ENCODE measurements at regions not wholly inside any gene's neighbourhood (a gene's known extent, or its start where the extent isn't known, plus 50 kb on each side); places are given as distances from the start of the nearest gene placed in this dataset.
"Not testable (repeated sequence)": the region's sequence is repeated elsewhere in the genome, so short reads cannot be mapped to it uniquely, and the experiment has no call there.

DNA sequence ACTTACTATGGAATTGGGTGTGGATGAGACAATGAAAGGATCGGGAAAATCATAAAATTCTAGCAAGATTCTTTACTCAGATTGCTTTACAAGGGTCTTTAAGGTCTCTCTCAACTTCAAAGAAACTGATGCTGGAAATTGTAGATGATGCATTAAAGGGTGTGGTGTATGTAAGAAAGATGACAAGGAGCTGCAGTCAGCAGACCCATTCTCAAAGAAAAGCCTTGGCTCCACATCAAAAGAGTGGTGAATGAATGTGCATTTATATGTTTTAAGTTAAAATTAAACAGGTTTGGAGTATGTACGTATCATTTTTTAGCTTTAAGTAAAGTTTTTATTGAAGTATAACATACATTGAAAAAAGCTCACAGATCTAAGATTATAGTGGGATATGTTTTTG lies 194.5 kb downstream of the C12orf75 start:
- no peak for DNase-seq (ENCODE audit: low read depth, low spot score)

DNA sequence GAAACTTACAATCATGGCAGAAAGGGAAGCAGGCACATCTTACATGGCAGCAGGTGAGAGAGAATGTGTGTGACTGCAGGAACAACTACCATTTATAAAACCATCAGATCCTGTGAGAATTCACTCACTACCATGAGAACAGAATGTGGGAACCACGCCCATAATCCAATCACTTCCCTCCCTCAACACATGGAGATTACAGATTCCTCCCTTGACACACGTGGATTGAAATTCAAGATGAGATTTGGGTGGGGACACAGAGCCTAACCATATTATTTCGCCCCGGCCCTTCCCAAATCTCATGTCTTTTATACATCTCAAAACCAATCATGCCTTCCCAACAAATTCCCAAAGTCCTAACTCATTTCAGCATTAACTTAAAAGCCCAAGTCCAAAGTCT lies 203.6 kb downstream of the C12orf75 start:
- no peak for DNase-seq (ENCODE audit: low read depth, low spot score)

DNA sequence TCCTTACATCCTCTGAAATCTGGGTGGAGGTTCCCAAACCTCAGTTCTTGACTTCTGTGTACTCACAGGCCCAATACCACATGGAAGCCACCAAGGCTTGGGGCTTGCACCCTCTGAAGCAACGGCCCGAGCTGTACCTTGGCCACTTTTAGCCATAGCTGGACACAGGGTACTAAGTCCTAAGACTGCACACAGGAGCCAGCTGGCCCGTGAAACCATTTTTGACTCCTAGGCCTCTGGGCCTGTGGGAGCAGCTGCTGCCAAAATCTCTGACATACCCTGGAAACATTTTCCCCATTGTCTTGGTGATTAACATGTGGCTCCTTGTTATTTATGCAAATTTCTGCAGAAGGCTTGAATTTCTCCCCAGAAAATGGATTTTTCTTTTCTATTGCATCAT lies 204.5 kb downstream of the C12orf75 start:
- not testable (repeated sequence) for DNase-seq (ENCODE audit: low read depth, low spot score)

DNA sequence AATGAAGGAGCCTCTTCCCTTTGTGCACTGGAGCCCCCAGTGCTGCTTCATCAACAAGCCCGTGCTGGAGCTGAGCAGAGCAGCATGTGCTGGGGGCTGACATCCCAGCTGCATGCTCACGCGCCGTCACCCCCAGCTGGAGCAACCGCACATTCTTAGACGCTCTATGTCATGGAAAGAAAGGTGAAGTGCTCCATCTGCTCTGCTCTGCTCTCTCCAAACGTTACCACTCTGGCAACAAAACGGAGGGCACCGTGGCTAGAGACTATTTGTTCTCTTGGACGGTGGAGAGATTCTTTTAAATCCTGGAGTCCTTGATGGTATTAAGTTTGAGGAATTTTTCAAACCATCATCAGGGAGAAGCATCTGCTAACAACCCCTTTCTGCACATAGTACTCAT lies 208.4 kb downstream of the C12orf75 start:
- no peak for DNase-seq (ENCODE audit: low read depth, low spot score)

DNA sequence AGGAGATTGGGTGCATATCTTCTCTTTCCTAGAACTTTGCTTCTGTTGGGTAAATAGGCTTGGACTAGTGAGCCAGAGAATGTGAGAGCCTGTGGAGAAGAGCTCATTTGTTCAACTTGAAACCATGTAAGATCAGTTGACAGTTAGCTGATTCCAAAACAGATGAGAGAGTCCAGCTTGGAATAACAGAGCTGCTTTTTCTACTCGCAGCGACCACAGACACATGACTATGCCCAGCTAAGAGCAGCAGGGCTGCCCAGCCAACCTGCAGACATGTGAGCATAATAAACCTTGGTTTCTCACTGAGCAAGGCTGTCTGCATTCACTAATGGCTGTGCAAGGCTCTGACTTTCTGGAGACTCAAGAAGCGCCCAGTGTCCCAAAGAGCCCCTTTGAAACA lies 209.2 kb downstream of the C12orf75 start:
- DNase-seq (ENCODE audit: low read depth, low spot score), result no peak

DNA sequence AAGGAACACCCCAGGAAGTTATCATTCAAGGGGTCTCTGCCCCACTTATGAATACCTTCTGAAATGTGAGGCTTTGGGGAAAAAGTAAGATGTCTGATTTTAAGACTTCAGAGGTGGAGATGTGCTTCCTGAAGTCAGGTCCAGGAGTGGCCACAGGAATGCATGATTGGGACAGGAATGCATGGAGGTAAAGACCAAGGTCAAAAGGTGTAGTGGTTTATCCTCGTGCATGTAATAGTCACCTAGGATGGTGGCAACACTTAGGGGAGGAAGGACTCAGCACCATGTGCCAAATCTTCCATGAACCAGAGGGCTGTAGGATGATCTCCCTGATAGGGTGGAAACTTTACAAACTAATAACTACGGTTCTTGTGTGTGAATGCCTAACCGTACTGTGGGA lies 217.3 kb downstream of the C12orf75 start:
- no peak for DNase-seq (ENCODE audit: low read depth, low spot score)

DNA sequence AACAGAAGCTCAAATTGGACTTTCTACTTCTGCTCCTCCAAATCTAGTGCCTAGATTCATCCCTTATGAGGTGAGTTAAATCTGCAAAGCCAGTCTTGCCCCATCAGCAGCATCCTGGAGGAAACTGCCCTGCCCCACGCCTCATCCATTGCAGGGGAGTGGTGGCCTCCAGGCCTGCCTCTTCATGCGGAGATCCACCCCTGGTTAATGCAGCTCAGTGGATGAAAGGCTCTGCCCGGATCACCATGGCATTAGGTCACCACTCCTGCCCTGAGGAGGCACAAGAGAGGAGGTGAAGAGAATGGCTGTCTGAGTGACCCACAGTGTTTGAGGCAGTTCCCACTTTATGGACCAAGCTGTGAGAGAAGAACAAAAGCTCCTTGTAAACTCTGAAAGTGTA lies 218.1 kb downstream of the C12orf75 start:
- no peak for DNase-seq (ENCODE audit: low read depth, low spot score)

DNA sequence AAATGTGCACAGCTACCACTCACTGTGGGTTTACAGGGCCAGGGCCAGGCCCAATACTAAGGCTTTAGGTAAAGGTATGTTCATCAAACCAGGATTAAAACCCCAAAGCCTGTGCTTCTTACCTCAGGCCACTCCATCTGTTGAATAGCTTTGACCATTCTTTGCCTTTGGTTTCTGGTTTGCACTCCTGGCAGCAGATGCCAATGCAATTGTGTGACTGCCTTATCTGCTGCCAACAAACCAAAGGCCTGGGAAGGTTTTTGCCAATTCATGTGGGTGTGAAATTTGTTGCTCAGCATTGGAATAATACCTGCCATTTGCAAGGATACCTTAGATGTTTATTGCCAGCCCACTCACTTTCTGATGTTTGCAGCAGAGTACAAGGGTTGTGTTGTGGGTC lies 221.6 kb downstream of the C12orf75 start:
- DNase-seq (ENCODE audit: low read depth, low spot score), result no peak

DNA sequence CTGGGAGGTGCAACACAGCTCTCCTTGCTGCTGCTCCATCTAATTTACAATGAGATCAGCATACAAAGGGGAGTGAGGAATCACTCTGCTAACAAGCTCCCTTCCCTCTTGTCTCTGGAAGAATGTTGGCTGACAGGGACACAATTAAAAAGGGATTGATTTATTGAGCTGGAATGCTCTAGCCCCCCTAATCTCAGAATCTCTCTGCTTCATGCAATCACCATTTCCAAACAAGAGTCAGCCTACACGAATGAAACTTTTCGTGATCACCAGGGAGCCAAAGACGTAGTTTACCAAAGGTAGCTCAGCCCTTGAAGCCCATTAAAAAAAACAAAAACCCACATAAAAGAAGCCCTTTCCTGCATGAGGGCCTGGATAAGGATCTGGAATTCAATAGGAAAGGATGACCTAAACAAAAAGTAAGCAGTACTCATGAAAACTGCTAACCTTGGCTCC lies 223.8 kb downstream of the C12orf75 start:
- no peak for DNase-seq (ENCODE audit: low read depth, low spot score)

DNA sequence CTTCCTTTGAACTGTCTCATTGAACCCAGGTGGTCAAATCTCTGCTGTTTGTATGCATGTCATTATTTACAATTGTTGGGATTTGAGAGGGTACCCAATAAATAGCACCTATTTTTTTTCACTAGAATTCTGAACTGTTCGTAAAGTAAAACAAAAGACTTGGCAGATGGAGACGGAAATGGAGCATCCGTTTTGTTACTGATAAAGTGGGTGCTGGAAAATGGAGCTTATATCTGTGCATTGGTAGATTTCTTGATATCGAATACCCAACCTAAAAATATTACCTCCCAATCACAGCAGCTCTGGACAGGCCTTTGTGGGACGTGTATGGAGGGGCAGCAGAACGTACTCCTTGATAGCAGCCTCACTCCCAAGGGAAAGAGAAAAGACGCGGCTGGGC lies 224.4 kb downstream of the C12orf75 start:
- no peak for DNase-seq (ENCODE audit: low read depth, low spot score)

DNA sequence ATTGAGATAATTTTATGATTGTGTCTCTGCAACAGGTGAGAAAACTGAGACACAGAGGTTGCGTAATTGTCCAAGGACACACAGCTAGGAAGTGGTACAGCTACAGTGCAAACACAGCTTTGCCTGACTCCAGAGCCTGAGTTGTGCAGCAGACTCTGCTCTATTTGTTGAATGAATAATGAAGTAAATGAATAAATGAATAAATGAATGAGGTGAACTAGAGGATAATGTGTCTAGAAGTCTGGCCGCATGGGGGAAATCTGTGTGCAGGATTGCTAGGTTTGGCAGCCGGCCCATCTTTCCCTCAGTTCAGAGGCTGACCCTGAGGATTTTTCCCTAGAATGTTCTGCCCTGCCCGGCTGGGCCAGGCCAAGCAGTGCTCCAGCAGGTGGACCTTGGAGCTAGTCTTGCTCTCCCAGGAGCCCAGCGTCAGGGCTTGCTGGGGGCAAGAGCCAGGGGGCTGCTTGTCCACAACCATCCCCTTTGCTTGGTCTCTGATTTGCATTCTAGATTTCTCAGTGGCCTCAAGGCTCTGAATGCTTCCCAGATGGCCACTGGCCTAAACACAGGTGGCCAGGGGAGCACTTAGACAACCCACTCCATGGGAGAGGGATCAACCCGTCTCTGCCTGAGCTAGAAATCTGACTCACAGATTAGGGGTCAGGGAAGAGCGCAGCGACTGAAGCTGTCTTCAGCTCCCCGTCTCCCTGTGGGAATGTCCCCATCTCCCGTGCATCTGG lies 225.2 kb downstream of the C12orf75 start:
- no peak for DNase-seq (ENCODE audit: low read depth, low spot score)

DNA sequence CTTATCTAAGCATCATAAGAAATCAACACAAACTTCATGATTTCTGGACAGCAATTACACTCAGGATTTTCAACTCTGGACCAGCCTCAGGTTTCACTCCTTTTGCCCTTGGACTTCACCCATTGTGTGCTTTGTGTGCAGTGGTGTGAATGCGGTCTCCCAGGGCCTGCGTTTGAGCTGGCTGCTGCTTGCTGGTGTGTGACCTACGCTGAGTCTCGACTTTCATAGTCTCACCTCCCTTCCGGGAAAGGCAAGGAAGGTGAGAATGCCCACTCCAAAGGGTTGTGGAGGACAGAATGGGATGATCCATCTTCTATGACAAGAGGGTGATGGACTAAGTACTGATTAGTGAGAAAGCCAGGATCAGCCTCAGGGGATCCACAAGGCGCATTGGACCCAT lies 228.8 kb downstream of the C12orf75 start:
- no peak for DNase-seq (ENCODE audit: low read depth, low spot score)

DNA sequence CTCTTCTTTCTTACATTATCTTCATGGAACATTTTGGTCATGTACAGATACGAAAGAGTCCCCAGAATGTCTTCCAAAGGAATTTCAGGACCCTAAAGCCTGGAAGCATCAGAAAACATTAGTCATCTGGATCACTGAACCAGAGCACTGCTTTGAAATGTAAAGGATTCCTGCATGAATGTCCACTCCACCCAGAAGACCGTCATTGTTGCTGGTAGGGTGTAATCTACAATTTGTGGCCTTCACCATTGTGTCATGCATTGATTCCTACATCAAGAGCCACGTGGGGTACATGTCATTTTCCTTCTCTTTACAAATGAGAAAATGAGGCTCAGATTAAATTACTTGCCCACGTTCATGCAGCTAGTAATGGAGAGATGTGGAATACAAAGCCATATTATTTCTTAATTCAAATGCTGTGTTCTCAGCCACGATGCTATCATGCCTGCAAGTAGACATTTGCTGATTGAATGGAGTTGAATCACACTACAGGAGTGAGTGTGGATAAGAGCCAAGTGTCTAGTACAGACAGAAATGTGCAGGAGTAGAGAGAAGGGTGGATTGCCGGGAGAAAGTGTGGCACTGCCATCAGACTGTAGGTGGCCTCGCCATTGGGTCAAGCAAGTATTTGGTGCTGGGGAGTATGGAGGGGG lies 231.2 kb downstream of the C12orf75 start:
- no peak for DNase-seq (ENCODE audit: low read depth, low spot score)

DNA sequence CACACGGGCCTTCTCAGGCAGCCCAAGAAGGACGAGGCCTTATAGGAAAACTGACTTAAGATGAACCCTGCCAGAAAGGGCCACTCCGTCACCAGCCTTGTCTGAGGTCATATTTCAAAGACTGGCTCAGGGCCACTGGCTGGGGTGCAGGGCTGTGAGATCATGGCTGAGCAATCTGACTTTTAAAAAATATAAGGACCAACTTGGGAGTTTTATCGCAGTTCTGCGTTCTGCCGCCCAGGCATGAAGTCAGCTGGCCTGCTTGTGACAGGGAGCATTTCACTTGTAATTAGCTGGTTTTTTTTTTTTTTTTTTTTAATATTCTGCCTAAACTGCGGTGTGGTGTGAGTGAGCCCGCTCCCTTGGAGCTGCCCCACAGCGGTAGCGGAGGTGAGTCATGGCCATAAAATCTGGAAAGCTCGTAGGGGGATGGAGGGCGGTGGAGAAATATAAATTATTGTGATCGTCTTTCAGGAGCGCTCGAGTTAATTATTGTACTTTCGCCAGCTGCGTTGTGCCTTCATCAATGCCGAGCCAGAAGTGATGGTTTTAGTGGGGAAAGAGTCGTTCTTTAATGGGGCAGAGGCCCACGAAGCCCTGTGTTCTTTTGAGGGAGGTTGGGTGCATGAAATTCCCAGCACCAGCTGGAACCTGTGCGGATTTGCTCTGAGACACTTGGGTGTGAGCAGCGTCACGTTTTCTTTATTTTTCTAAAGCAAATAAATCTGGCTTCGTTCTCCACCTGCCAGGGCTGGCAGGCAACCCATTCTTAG lies 231.9 kb downstream of the C12orf75 start:
- DNase-seq (ENCODE audit: low read depth, low spot score), result peak; percentile 23

DNA sequence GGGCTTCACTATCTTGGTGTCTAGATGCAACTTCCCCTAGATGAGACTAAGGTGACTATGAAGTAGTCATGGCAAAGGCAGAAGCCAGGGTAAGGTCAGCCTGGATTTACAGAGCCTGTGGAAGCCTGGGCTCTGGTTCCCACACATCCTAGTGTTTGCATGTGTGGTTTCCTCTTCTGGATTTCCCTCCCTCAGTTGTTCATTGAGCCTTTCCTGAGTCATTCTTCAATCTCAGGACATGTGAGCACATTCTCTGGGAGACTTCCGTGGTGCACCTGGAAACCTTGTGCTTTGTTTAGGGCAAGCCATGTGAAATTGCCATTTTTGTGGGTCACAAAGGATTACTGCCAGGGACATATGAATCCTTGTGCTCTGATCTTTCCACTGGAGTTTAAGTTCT lies 236.6 kb downstream of the C12orf75 start:
- DNase-seq (ENCODE audit: low read depth, low spot score), result no peak

DNA sequence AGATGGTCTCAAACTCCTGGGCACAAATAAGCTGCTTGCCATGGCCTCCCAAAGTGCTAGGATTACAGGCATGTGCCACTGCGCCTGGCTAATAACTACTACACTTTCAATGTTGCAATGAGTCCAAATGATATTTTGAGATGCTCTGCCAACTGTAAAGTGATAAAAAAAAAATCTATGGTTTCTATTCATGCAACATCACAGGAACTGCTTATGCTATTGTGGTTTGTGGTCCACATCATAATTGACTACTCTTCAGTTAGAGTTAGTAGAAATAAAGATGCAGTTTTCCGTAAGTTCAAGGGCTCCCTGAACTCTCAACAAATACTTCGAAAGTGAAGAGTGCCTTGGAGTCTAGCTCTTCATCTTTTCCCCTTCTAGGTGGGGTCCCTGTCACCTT lies 239.4 kb downstream of the C12orf75 start:
- DNase-seq (ENCODE audit: low read depth, low spot score), result no peak

DNA sequence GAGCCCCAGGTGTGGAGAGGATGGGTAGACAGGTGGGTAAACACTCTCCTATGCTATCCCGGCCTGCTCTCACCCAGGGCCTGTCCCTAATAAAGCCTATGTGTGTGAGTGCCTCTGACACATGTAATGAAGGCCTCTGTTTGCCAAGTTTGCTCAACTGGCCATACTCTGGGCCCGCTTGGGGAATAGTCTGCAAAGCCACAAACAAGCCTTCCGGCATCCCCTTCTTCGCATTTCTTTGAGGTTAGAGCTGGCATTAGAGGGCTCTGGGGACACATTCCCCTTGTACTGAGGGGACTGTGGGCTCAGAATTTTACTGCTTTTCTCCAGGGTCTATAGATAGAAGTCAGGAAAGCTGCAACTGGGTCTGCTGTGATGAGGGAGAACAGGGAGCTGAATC lies 240.5 kb downstream of the C12orf75 start:
- no peak for DNase-seq (ENCODE audit: low read depth, low spot score)

DNA sequence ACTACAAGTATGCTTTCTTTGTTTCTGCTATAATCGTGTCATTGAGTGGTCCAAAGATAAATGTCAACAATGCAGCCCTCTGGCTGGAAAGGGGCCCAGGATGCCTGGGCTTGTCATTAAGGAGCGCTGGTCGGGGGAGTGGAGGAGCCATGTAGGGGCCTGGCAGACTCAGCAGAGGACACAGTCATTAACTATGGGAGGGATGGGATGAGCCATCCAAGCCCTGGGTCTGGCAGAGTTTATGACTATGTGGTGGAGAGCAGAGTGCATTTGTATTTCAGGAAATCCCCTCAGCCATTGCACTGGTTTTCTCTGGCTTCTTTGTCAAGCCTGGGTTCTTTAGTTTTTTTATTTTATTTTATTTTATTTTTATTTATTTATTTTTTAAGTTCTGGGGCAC lies 243.1 kb downstream of the C12orf75 start:
- DNase-seq (ENCODE audit: low read depth, low spot score), result no peak

DNA sequence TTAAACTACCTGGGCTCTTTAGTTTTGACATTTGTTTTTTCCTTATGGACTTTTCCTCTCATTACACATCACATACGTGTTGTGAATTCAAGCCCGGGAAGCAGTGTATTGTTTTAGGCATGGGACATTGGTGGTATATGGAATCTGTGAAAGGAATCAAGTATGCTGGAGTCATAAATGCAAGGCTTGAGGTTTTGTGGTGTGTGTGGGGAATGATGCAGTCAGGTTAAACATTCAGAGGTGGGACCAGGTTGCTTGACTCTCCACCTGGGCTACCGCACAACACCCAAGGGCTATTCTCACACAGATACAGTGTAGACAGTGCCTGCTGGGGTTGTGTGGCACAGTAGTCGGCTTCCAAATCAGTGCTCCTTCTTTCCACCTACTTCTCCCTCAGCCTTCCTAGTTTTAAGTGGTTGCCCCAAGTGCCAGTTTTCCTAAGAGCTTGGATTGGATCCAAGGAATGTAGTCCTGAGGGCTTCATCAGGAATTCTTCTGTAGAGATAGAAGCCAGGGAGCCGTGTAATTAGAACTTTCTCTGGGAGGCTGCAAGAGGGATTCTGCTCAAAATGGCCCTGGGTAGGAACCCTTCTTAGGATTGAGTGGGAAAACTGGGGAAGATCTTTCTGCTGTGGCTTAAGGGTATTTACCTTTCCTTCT lies 243.7 kb downstream of the C12orf75 start:
- no peak for DNase-seq (ENCODE audit: low read depth, low spot score)

DNA sequence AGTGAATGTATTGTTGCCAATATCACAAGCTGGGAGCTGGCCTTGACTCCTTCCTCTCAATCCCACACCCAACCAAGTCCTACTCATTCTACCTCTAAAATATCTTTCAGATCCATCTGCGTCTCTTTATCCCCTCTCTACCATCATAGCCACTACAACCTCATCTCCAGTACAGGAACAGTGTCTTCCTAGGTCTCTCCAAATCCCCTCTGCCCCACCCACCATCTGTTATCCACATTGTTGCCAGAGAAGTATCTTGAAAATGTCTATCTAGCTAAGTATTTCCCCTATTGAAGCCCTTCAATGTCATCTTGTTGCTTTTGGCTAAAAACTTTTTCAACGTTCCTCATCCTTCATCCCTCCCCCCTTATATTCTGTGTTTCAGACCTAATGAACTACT lies 244.7 kb downstream of the C12orf75 start:
- no peak for DNase-seq (ENCODE audit: low read depth, low spot score)

DNA sequence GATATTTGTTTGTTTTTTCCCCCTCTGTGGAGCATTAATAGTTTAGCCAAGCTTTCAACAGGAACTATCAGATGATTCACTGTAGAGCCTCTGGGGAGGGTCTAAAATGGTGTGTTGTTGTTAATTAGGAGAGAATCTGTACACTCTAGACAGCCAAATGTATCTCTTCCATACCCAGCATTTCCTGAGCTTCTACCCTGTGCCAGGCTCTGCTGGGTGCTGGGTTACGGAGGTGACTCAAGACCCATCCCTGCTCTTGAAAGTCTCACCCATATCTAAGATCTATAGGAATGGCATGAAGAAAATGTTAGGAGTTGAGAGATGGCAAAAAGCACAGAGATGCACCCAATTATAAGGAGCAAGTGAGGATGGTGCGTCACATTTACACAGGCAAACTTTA lies 245.8 kb downstream of the C12orf75 start:
- DNase-seq (ENCODE audit: low read depth, low spot score), result no peak

DNA sequence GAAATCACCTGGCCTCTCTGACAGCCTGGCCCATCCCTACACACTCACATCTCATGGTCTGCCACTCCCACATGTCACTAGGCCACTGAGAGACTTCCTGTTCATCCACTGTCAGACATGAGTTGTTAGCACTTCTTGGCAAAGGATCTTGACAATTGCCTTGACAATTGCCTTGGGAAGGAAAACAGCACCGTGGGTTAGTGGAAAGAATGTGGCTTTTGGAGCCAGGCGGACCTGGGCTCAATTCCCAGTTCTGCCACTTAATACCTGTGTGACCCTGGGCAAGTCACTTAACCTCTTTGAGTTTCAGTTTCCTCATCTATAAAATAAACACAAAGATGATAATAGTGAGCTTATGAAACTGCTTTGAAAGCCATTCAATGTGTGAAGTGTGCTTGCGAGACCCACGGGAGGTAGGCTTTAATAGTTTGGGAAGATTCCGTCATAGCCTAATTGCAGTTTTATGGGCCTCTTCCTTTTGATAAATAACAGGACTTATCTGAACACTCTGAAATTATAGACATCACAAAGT lies 250.4 kb downstream of the C12orf75 start:
- no peak for DNase-seq (ENCODE audit: low read depth, low spot score)
